Prostate gland (tissue), 2 donors: ENCODE measurements at regions not wholly inside any gene's neighbourhood (a gene's known extent, or its start where the extent isn't known, plus 50 kb on each side); places are given as distances from the start of the nearest gene placed in this dataset.
"Not testable (repeated sequence)": the region's sequence is repeated elsewhere in the genome, so short reads cannot be mapped to it uniquely, and the experiment has no call there.

ENCODE experiments used
- POLR2AphosphoS5 ChIP-seq: sonication (generic); formaldehyde crosslinking; IDR thresholded peaks from one replicate; pipeline ENCODE4 v1.6.1; 2017; ENCODE audit warnings: antibody characterized with exemption
- TF ChIP-seq, protein P1 (sequence below), 4 experiments: fragments of 200-600 bp in 2 of 4; fragments of 450-650 bp in 2 of 4; sonication (generic) in 2 of 4; IDR thresholded peaks; 1 replicate in 3 of 4; 2 replicates in 1 of 4; pipeline ENCODE4 v1.5.1; 2016 to 2019; ENCODE audit warnings: antibody characterized with exemption in 4 of 4, mild to moderate bottlenecking in 2 of 4, moderate library complexity in 2 of 4

DNA sequence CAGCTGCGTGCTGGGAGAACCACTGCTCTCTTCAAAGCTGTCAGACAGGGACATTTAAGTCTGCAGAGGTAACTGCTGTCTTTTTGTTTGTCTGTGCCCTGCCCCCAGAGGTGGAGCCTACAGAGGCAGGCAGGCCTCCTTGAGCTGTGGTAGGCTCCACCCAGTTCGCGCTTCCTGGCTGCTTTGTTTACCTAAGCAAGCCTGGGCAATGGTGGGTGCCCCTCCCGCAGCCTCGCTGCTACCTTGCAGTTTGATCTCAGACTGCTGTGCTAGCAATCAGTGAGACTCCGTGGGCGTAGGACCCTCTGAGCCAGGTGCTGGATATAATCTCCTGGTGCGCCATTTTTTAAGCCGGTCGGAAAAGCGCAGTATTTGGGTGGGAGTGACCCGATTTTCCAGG lies 100.0 kb upstream of the PNPT1 start:
- TF ChIP-seq POLR2AphosphoS5 = not testable (repeated sequence)
- TF ChIP-seq, protein P1, sequence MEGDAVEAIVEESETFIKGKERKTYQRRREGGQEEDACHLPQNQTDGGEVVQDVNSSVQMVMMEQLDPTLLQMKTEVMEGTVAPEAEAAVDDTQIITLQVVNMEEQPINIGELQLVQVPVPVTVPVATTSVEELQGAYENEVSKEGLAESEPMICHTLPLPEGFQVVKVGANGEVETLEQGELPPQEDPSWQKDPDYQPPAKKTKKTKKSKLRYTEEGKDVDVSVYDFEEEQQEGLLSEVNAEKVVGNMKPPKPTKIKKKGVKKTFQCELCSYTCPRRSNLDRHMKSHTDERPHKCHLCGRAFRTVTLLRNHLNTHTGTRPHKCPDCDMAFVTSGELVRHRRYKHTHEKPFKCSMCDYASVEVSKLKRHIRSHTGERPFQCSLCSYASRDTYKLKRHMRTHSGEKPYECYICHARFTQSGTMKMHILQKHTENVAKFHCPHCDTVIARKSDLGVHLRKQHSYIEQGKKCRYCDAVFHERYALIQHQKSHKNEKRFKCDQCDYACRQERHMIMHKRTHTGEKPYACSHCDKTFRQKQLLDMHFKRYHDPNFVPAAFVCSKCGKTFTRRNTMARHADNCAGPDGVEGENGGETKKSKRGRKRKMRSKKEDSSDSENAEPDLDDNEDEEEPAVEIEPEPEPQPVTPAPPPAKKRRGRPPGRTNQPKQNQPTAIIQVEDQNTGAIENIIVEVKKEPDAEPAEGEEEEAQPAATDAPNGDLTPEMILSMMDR (IDR thresholded peaks at IDR 0.05) = not testable (repeated sequence)
